H9 (cell line): ENCODE measurements at regions not wholly inside any gene's neighbourhood (a gene's known extent, or its start where the extent isn't known, plus 50 kb on each side); places are given as distances from the start of the nearest gene placed in this dataset.

Source experiments
- DNase-seq: peaks from one replicate; pipeline ENCODE4 v3.0.0-alpha.2; 2017
- H2AFZ ChIP-seq: one replicate; pipeline ENCODE4 v1.6.1; 2013; ENCODE audit warnings: mild to moderate bottlenecking, low read length, control low read depth, moderate library complexity
- H2AK5ac ChIP-seq: 2 replicates; pipeline ENCODE4 v1.6.1; 2013; ENCODE audit warnings: low read length, control low read depth, mixed read lengths; ENCODE audit not compliant: insufficient read length
- H2BK120ac ChIP-seq: one replicate; pipeline ENCODE4 v1.6.1; 2013; ENCODE audit warnings: low read depth, mild to moderate bottlenecking, low read length, control low read depth, inconsistent platforms; ENCODE audit not compliant: poor library complexity, severe bottlenecking
- H2BK12ac ChIP-seq: 2 replicates; pipeline ENCODE4 v1.6.1; 2013; ENCODE audit warnings: low read length, control low read depth, mixed read lengths, low read depth; ENCODE audit not compliant: insufficient read length
- H2BK15ac ChIP-seq: 2 replicates; pipeline ENCODE4 v1.6.1; 2013; ENCODE audit warnings: low read depth, low read length, control low read depth
- H2BK20ac ChIP-seq: one replicate; pipeline ENCODE4 v1.6.1; 2013; ENCODE audit warnings: low read depth, mild to moderate bottlenecking, low read length, control low read depth, inconsistent platforms; ENCODE audit not compliant: poor library complexity, severe bottlenecking
- H2BK5ac ChIP-seq: 2 replicates; pipeline ENCODE4 v1.6.1; 2013; ENCODE audit warnings: low read length, control low read depth, mixed read lengths; ENCODE audit not compliant: insufficient read length
- H3K14ac ChIP-seq: 2 replicates; pipeline ENCODE4 v1.6.1; 2013; ENCODE audit warnings: low read length, control low read depth; ENCODE audit not compliant: insufficient read depth
- H3K18ac ChIP-seq: 2 replicates; pipeline ENCODE4 v1.6.1; 2013; ENCODE audit warnings: low read depth, mild to moderate bottlenecking, mixed read lengths, low read length, control low read depth; ENCODE audit not compliant: insufficient read length
- H3K23ac ChIP-seq: 2 replicates; pipeline ENCODE4 v1.6.1; 2013; ENCODE audit warnings: low read length, control low read depth, mixed read lengths, low read depth; ENCODE audit not compliant: insufficient read length
- H3K23me2 ChIP-seq: 2 replicates; pipeline ENCODE4 v1.6.1; 2013; ENCODE audit warnings: low read depth, mild to moderate bottlenecking, mixed read lengths, low read length, control low read depth; ENCODE audit not compliant: insufficient read length, poor library complexity, severe bottlenecking
- H3K27ac ChIP-seq: 2 replicates; pipeline ENCODE4 v1.5.1; 2013; ENCODE audit warnings: low read length, control low read depth, mixed read lengths, low read depth; ENCODE audit not compliant: insufficient read length
- H3K27me3 ChIP-seq: 2 replicates; pipeline ENCODE4 v1.6.1; 2013; ENCODE audit warnings: low read length, control low read depth, inconsistent platforms; ENCODE audit not compliant: insufficient read depth
- H3K4ac ChIP-seq: 2 replicates; pipeline ENCODE4 v1.6.1; 2013; ENCODE audit warnings: low read depth, mild to moderate bottlenecking, control low read depth, inconsistent platforms, low read length, moderate library complexity
- H3K4me1 ChIP-seq: 2 replicates; pipeline ENCODE4 v1.6.1; 2013; ENCODE audit warnings: low read length, control low read depth, inconsistent platforms; ENCODE audit not compliant: insufficient read depth
- H3K4me2 ChIP-seq: 2 replicates; pipeline ENCODE4 v1.6.1; 2013; ENCODE audit warnings: low read length, control low read depth, mixed read lengths; ENCODE audit not compliant: insufficient read length, insufficient read depth
- H3K56ac ChIP-seq: 2 replicates; pipeline ENCODE4 v1.6.1; 2013; ENCODE audit warnings: low read depth, mild to moderate bottlenecking, mixed read lengths, low read length, control low read depth; ENCODE audit not compliant: insufficient read length
- H3K79me1 ChIP-seq: 2 replicates; pipeline ENCODE4 v1.6.1; 2013; ENCODE audit warnings: low read depth, mild to moderate bottlenecking, moderate library complexity, low read length, control low read depth, inconsistent platforms; ENCODE audit not compliant: insufficient read depth, poor library complexity, severe bottlenecking
- H3K79me2 ChIP-seq: 2 replicates; pipeline ENCODE4 v1.6.1; 2013; ENCODE audit warnings: low read length, control low read depth, inconsistent platforms; ENCODE audit not compliant: insufficient read depth
- H3K9ac ChIP-seq: 2 replicates; pipeline ENCODE4 v1.6.1; 2013; ENCODE audit warnings: low read length, control low read depth, mixed read lengths; ENCODE audit not compliant: insufficient read length; ENCODE audit errors: extremely low read depth
- H3K9me3 ChIP-seq: one replicate; pipeline ENCODE4 v1.6.1; 2013; ENCODE audit warnings: low read depth, low read length, inconsistent platforms; ENCODE audit not compliant: control insufficient read depth
- H3T11ph ChIP-seq: one replicate; pipeline ENCODE4 v1.6.1; 2013; ENCODE audit warnings: mild to moderate bottlenecking, low read length, control low read depth, inconsistent platforms
- H4K20me1 ChIP-seq: one replicate; pipeline ENCODE4 v1.6.1; 2013; ENCODE audit not compliant: control insufficient read depth, insufficient read length, insufficient read depth
- H4K5ac ChIP-seq: 2 replicates; pipeline ENCODE4 v1.6.1; 2013; ENCODE audit warnings: low read depth, mild to moderate bottlenecking, mixed read lengths, low read length, control low read depth; ENCODE audit not compliant: insufficient read length
- H4K8ac ChIP-seq: replicated peaks from 2 replicates; pipeline ENCODE4 v1.6.1; 2013; ENCODE audit warnings: low read length, control low read depth, mixed read lengths, low read depth; ENCODE audit not compliant: insufficient read length
- H4K91ac ChIP-seq: 2 replicates; pipeline ENCODE4 v1.6.1; 2013; ENCODE audit warnings: low read depth, mild to moderate bottlenecking, moderate library complexity, mixed read lengths, low read length, control low read depth; ENCODE audit not compliant: insufficient read length
- H3K27ac Mint-ChIP-seq, 3 experiments: 2 replicates in 2 of 3; 3 replicates in 1 of 3; pipeline ENCODE4 v1.8.0; 2020 to 2021; ENCODE audit warnings: mixed read lengths in 3 of 3, mild to moderate bottlenecking in 1 of 3, moderate library complexity in 1 of 3
- H3K27me3 Mint-ChIP-seq: 2 replicates; pipeline ENCODE4 v1.8.0; 2021; ENCODE audit warnings: low read depth, mild to moderate bottlenecking, moderate library complexity, mixed read lengths
- H3K36me3 Mint-ChIP-seq, 3 experiments: 2 replicates in 2 of 3; 3 replicates in 1 of 3; pipeline ENCODE4 v1.8.0; 2020 to 2021; ENCODE audit warnings: low read depth in 3 of 3, mixed read lengths in 3 of 3; ENCODE audit not compliant: insufficient read depth in 1 of 3
- H3K4me1 Mint-ChIP-seq, 2 experiments: 2 replicates each; pipeline ENCODE4 v1.8.0; 2020; ENCODE audit warnings: mixed read lengths in 2 of 2
- H3K4me3 Mint-ChIP-seq, 2 experiments: 2 replicates in 1 of 2; 3 replicates in 1 of 2; pipeline ENCODE4 v1.8.0; 2020 to 2021; ENCODE audit warnings: mild to moderate bottlenecking in 2 of 2, mixed read lengths in 2 of 2, moderate library complexity in 1 of 2
- H3K9me3 Mint-ChIP-seq, 2 experiments: 2 replicates in 1 of 2; 3 replicates in 1 of 2; pipeline ENCODE4 v1.8.0; 2020; ENCODE audit warnings: mild to moderate bottlenecking in 2 of 2, mixed read lengths in 2 of 2, moderate library complexity in 1 of 2
- CTCF ChIP-seq: fragments of 200-600 bp; sonication (generic); conservative IDR thresholded peaks from 3 replicates; pipeline ENCODE4 v1.8.0; 2021; ENCODE audit warnings: antibody characterized with exemption, mild to moderate bottlenecking
- WGBS: extraction: QIAGEN DNeasy Blood & Tissue Kit; methylation state at CpG from one replicate; pipeline ENCODE4 v1.1.7; 2013; ENCODE audit warnings: missing lambda C conversion rate, low lambda C conversion rate, mixed read lengths; ENCODE audit not compliant: insufficient read length; ENCODE audit errors: extremely low coverage; 5-methylcytosine and 5-hydroxymethylcytosine counted together

GRCh38 chr12:47343684-47344567, 264.2 kb upstream of the AMIGO2 start:
- H3K9ac ChIP-seq: no peak overlapping the region
- Mint-ChIP-seq H3K27ac (no peak overlapping the region; a peak in 1 of 7 replicates), H3K36me3 (no peaks in the 10 kb centered on the region), H3K9me3 (no peaks in the 10 kb centered on the region), H3K27me3 (no peaks in the 10 kb centered on the region), H3K4me1 (no peaks in the 10 kb centered on the region), H3K4me3 (no peak overlapping the region)
- H4K20me1 ChIP-seq: no peaks in the 10 kb centered on the region
- TF ChIP-seq CTCF: no peak
- no peak overlapping the region for H2BK15ac ChIP-seq
- no peak overlapping the region for H3K27ac ChIP-seq
- no peak overlapping the region for H2BK20ac ChIP-seq
- no peaks in the 10 kb centered on the region for H3K23me2 ChIP-seq
- H3K27me3 ChIP-seq: no peaks in the 10 kb centered on the region
- no peak overlapping the region for H2BK5ac ChIP-seq
- no peaks in the 10 kb centered on the region for H3K9me3 ChIP-seq
- no peak overlapping the region for H2AFZ ChIP-seq
- no peak overlapping the region for H3K14ac ChIP-seq
- no peak overlapping the region for H3K18ac ChIP-seq
- no peak overlapping the region for H2BK12ac ChIP-seq
- no peak for DNase-seq
- H3T11ph ChIP-seq: no peak overlapping the region
- H4K91ac ChIP-seq: no peak overlapping the region
- no peaks in the 10 kb centered on the region for H3K79me1 ChIP-seq
- no peak overlapping the region for H4K5ac ChIP-seq
- H4K8ac ChIP-seq: no peak overlapping the region
- no peaks in the 10 kb centered on the region for H3K79me2 ChIP-seq
- no peak overlapping the region for H2BK120ac ChIP-seq
- WGBS: no CpG with 5 or more reads among the region's 2 CpGs
- H3K23ac ChIP-seq: no peak overlapping the region
- no peak overlapping the region for H3K4me2 ChIP-seq
- no peak overlapping the region for H3K4ac ChIP-seq
- no peaks in the 10 kb centered on the region for H3K4me1 ChIP-seq
- no peak overlapping the region for H2AK5ac ChIP-seq
- H3K56ac ChIP-seq: no peak overlapping the region
